ENCODE measurements at regions not wholly inside any gene's neighbourhood (a gene's known extent, or its start where the extent isn't known, plus 50 kb on each side); places are given as distances from the start of the nearest gene placed in this dataset. TPM values are rescaled to one million over a fixed set of nuclear protein-coding genes. Genes with fewer than 3 reads are reported as not detected.

- H4K91ac ChIP-seq (ENCODE audit: low read depth, low read length, poor library complexity): no peak overlapping the region
Observed at GRCh38 chr11:115556984-115557383, 52.8 kb upstream of the CADM1 start.

GRCh38 chr11:115555336-115556090, 51.3 kb upstream of the CADM1 start:
- H2AK5ac ChIP-seq (ENCODE audit: low read depth, low read length): no peak overlapping the region
- H2BK15ac ChIP-seq (ENCODE audit: low read length): no peak overlapping the region
- H2BK12ac ChIP-seq (ENCODE audit: low read length): no peak overlapping the region
- H3K14ac ChIP-seq (ENCODE audit: low read length): no peak overlapping the region
- H3K9ac ChIP-seq (ENCODE audit: low read depth, low read length, poor library complexity): peak overlapping the region; percentile 39
- H3K4ac ChIP-seq (ENCODE audit: low read length): no peak overlapping the region
- no peak overlapping the region for H3K4me3 ChIP-seq (ENCODE audit: low read length in 2 of 2)
- no CpG with 5 or more reads among the region's 3 CpGs for WGBS, 2 donors (ENCODE audit: extremely low coverage in 2 of 2, insufficient read length in 2 of 2, insufficient replicate concordance in 1 of 2)
- no peaks in the 10 kb centered on the region for H3K79me1 ChIP-seq (ENCODE audit: low read depth, low read length)
- no peak overlapping the region for H3K18ac ChIP-seq (ENCODE audit: low read length)
- H3K4me2 ChIP-seq (ENCODE audit: insufficient read depth, low read length, poor library complexity, severe bottlenecking): no peak overlapping the region
- peaks cover 0 to 12% of the 10 kb centered on the region in 2 donors for H3K4me1 ChIP-seq (ENCODE audit: control insufficient read depth in 2 of 2, insufficient read depth in 1 of 2, low read depth in 1 of 2, low read length in 2 of 2)
- no peak overlapping the region for H3K27ac ChIP-seq (replicated peaks; ENCODE audit: low read length)
- H4K91ac ChIP-seq (ENCODE audit: low read depth, low read length, poor library complexity): no peak overlapping the region
- no peak overlapping the region for H3K23ac ChIP-seq (ENCODE audit: low read depth, low read length, poor library complexity)
- H2BK5ac ChIP-seq (ENCODE audit: low read length): no peak overlapping the region
- no peak for DNase-seq (ENCODE audit: low spot score)
- H4K8ac ChIP-seq (ENCODE audit: low read depth, low read length): no peak overlapping the region
- H3K36me3 ChIP-seq (replicated peaks in 1 of 2; ENCODE audit: control insufficient read depth in 2 of 2, insufficient read depth in 2 of 2, low read length in 2 of 2): no peaks in the 10 kb centered on the region
- peaks cover 0 to 3% (median 0%) of the 10 kb centered on the region in 3 experiments for H3K27me3 ChIP-seq (ENCODE audit: control insufficient read depth in 3 of 3, insufficient read depth in 3 of 3, low read depth in 1 of 3, low read length in 3 of 3)
- H2BK120ac ChIP-seq (ENCODE audit: low read depth, low read length): no peak overlapping the region
- peaks cover 0 to 2% of the 10 kb centered on the region in 2 donors for H3K9me3 ChIP-seq (replicated peaks in 1 of 2; ENCODE audit: control insufficient read depth in 2 of 2, insufficient read depth in 1 of 2, low read depth in 1 of 2, low read length in 2 of 2)
- no peak overlapping the region for H2AFZ ChIP-seq (ENCODE audit: low read length)

More at GRCh38 chr11:115556984-115557383, 52.8 kb upstream of the CADM1 start:
- Histone ChIP-seq H2AK5ac (ENCODE audit: low read depth, low read length) (no peak overlapping the region), H3K14ac (ENCODE audit: low read length) (no peak overlapping the region), H3K36me3 (replicated peaks in 1 of 2; ENCODE audit: control insufficient read depth in 2 of 2, insufficient read depth in 2 of 2, low read length in 2 of 2) (no peaks in the 10 kb centered on the region), H3K4ac (ENCODE audit: low read length) (no peak overlapping the region), H4K8ac (ENCODE audit: low read depth, low read length) (peak overlapping the region; percentile 33), H3K4me2 (ENCODE audit: insufficient read depth, low read length, poor library complexity, severe bottlenecking) (no peak overlapping the region), H3K27ac (replicated peaks; ENCODE audit: low read length) (no peak overlapping the region), H3K9me3 (replicated peaks in 1 of 2; ENCODE audit: control insufficient read depth in 2 of 2, insufficient read depth in 1 of 2, low read depth in 1 of 2, low read length in 2 of 2) (peaks cover 0 to 2% of the 10 kb centered on the region in 2 donors), H3K4me3 (ENCODE audit: low read length in 2 of 2) (no peak overlapping the region), H3K18ac (ENCODE audit: low read length) (no peak overlapping the region), H3K79me1 (ENCODE audit: low read depth, low read length) (no peaks in the 10 kb centered on the region), H3K9ac (ENCODE audit: low read depth, low read length, poor library complexity) (no peak overlapping the region), H3K4me1 (ENCODE audit: control insufficient read depth in 2 of 2, insufficient read depth in 1 of 2, low read depth in 1 of 2, low read length in 2 of 2) (peaks cover 0 to 12% of the 10 kb centered on the region in 2 donors), H2BK15ac (ENCODE audit: low read length) (no peak overlapping the region), H2BK5ac (ENCODE audit: low read length) (no peak overlapping the region), H3K23ac (ENCODE audit: low read depth, low read length, poor library complexity) (no peak overlapping the region), H2BK12ac (ENCODE audit: low read length) (no peak overlapping the region), H3K27me3 (ENCODE audit: control insufficient read depth in 3 of 3, insufficient read depth in 3 of 3, low read depth in 1 of 3, low read length in 3 of 3) (peaks cover 0 to 3% (median 0%) of the 10 kb centered on the region in 3 experiments), H2BK120ac (ENCODE audit: low read depth, low read length) (no peak overlapping the region), H2AFZ (ENCODE audit: low read length) (no peak overlapping the region)
- WGBS, 2 donors (ENCODE audit: extremely low coverage in 2 of 2, insufficient read length in 2 of 2, insufficient replicate concordance in 1 of 2): no CpG with 5 or more reads among the region's 7 CpGs
- DNase-seq (ENCODE audit: low spot score): no peak

Small RNAs in the stretch of these regions (small RNA-seq; reads per million reads assigned to genes)
- gene AP000770.2 (ENCODE audit: insufficient read depth) (not detected), gene RF01210 (ENCODE audit: insufficient read depth) (not detected), gene RPL12P46 (ENCODE audit: insufficient read depth) (not detected)

Data from neuronal stem cell (in vitro differentiated cells).